ENCODE measurements at regions not wholly inside any gene's neighbourhood (a gene's known extent, or its start where the extent isn't known, plus 50 kb on each side); places are given as distances from the start of the nearest gene placed in this dataset.

GRCh38 chr13:106636492-106636891, 68.6 kb upstream of the ARGLU1 start:
- no peak overlapping the region for H3K9ac ChIP-seq (ENCODE audit: low read depth, low read length, poor library complexity, severe bottlenecking)
- no peak overlapping the region for H2AFZ ChIP-seq (ENCODE audit: low read length)
- H3K9me2 ChIP-seq (replicated peaks; ENCODE audit: low read depth, low read length): no peaks in the 10 kb centered on the region
- H3K4me3 ChIP-seq (ENCODE audit: low read length, poor library complexity, severe bottlenecking): no peak overlapping the region
- no peaks in the 10 kb centered on the region for H3K4me1 ChIP-seq (ENCODE audit: insufficient read depth, low read length, poor library complexity, severe bottlenecking)
- no peaks in the 10 kb centered on the region for H4K20me1 ChIP-seq (ENCODE audit: insufficient read depth, low read length, poor library complexity, severe bottlenecking)
- H3K9me3 ChIP-seq (ENCODE audit: insufficient read depth, low read depth, low read length): no peaks in the 10 kb centered on the region; the same call in 1 of the 2 replicates
- H3F3A ChIP-seq (ENCODE audit: low read depth): no peaks in the 10 kb centered on the region
- TF ChIP-seq EZH2phosphoT487 (IDR thresholded peaks at IDR 0.05; ENCODE audit: borderline replicate concordance) (no peak), CTCF (conservative IDR thresholded peaks at IDR 0.05; ENCODE audit: low read length) (no peak)
- no peak overlapping the region for H3K4me2 ChIP-seq (ENCODE audit: low read depth, low read length, poor library complexity, severe bottlenecking)
- no peaks in the 10 kb centered on the region for H3K27me3 ChIP-seq (ENCODE audit: insufficient read depth, low read length, poor library complexity, severe bottlenecking)
- H3K36me3 ChIP-seq (ENCODE audit: insufficient read depth, low read length): no peaks in the 10 kb centered on the region
- H3K79me2 ChIP-seq (ENCODE audit: insufficient read depth, low read length): no peaks in the 10 kb centered on the region

GRCh38 chr13:106635616-106636015, 67.7 kb upstream of the ARGLU1 start:
- no peak overlapping the region for H3K4me2 ChIP-seq (ENCODE audit: low read depth, low read length, poor library complexity, severe bottlenecking)
- TF ChIP-seq EZH2phosphoT487 (IDR thresholded peaks at IDR 0.05; ENCODE audit: borderline replicate concordance): no peak
- TF ChIP-seq CTCF (conservative IDR thresholded peaks at IDR 0.05; ENCODE audit: low read length): no peak
- H3K36me3 ChIP-seq (ENCODE audit: insufficient read depth, low read length): no peaks in the 10 kb centered on the region
- no peak overlapping the region for H2AFZ ChIP-seq (ENCODE audit: low read length)
- no peaks in the 10 kb centered on the region for H3K79me2 ChIP-seq (ENCODE audit: insufficient read depth, low read length)
- H3F3A ChIP-seq (ENCODE audit: low read depth): no peaks in the 10 kb centered on the region
- no peaks in the 10 kb centered on the region for H3K9me2 ChIP-seq (replicated peaks; ENCODE audit: low read depth, low read length)
- no peaks in the 10 kb centered on the region; the same call in 1 of the 2 replicates for H3K9me3 ChIP-seq (ENCODE audit: insufficient read depth, low read depth, low read length)
- no peak overlapping the region for H3K4me3 ChIP-seq (ENCODE audit: low read length, poor library complexity, severe bottlenecking)
- no peaks in the 10 kb centered on the region for H4K20me1 ChIP-seq (ENCODE audit: insufficient read depth, low read length, poor library complexity, severe bottlenecking)
- H3K9ac ChIP-seq (ENCODE audit: low read depth, low read length, poor library complexity, severe bottlenecking): no peak overlapping the region
- no peaks in the 10 kb centered on the region for H3K4me1 ChIP-seq (ENCODE audit: insufficient read depth, low read length, poor library complexity, severe bottlenecking)
- H3K27me3 ChIP-seq (ENCODE audit: insufficient read depth, low read length, poor library complexity, severe bottlenecking): no peaks in the 10 kb centered on the region

DNA sequence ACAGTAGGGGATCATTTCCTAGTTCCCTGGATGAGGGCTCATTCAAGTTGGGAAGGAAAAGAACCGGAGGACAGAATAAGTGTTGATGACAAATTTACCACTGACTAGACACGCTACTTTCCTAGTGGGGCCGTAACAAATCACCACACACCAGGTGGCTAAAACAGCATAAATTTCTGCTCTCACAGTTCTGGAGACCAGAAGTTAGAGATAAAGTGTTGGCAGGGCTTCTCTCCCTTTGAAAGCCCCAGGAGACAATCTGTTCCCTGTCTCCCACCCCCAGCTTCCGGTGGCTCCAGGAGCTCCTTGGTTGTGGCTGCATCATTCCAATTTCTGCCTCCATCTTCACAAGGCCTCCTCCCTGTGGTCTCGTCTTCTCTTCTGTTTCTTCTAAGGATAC, 65.4 kb upstream of the ARGLU1 start:
- no peak overlapping the region for H2AFZ ChIP-seq (ENCODE audit: low read length)
- no peaks in the 10 kb centered on the region for H3K27me3 ChIP-seq (ENCODE audit: insufficient read depth, low read length, poor library complexity, severe bottlenecking)
- H4K20me1 ChIP-seq (ENCODE audit: insufficient read depth, low read length, poor library complexity, severe bottlenecking): no peaks in the 10 kb centered on the region
- H3K9me2 ChIP-seq (replicated peaks; ENCODE audit: low read depth, low read length): no peaks in the 10 kb centered on the region
- no peaks in the 10 kb centered on the region; the same call in 1 of the 2 replicates for H3K9me3 ChIP-seq (ENCODE audit: insufficient read depth, low read depth, low read length)
- no peak overlapping the region for H3K9ac ChIP-seq (ENCODE audit: low read depth, low read length, poor library complexity, severe bottlenecking)
- no peaks in the 10 kb centered on the region for H3F3A ChIP-seq (ENCODE audit: low read depth)
- H3K4me3 ChIP-seq (ENCODE audit: low read length, poor library complexity, severe bottlenecking): no peak overlapping the region
- no peak overlapping the region for H3K4me2 ChIP-seq (ENCODE audit: low read depth, low read length, poor library complexity, severe bottlenecking)
- no peak for TF ChIP-seq CTCF (conservative IDR thresholded peaks at IDR 0.05; ENCODE audit: low read length)
- no peak for TF ChIP-seq EZH2phosphoT487 (IDR thresholded peaks at IDR 0.05; ENCODE audit: borderline replicate concordance)
- no peaks in the 10 kb centered on the region for H3K79me2 ChIP-seq (ENCODE audit: insufficient read depth, low read length)
- H3K4me1 ChIP-seq (ENCODE audit: insufficient read depth, low read length, poor library complexity, severe bottlenecking): no peaks in the 10 kb centered on the region
- no peaks in the 10 kb centered on the region for H3K36me3 ChIP-seq (ENCODE audit: insufficient read depth, low read length)
